Left ventricle myocardium superior (tissue), 1 donor: ENCODE measurements at regions not wholly inside any gene's neighbourhood (a gene's known extent, or its start where the extent isn't known, plus 50 kb on each side); places are given as distances from the start of the nearest gene placed in this dataset.
A peak's percentile ranks its signal among the peaks of the same experiment; 100 is the strongest.
"Not testable (repeated sequence)": the region's sequence is repeated elsewhere in the genome, so short reads cannot be mapped to it uniquely, and the experiment has no call there.

Source experiments
- ATAC-seq: fragments of 200-7000 bp; cut with Tn5 transposase; one replicate; pipeline ENCODE4 v1.9.1; 2020; ENCODE audit warnings: mild to moderate bottlenecking, moderate library complexity
- DNase-seq: peaks from one replicate; pipeline ENCODE4 v3.0.0-alpha.2; 2020
- intact Hi-C: fragments of 100-400 bp; cut with micrococcal nuclease; formaldehyde crosslinking; loops from one replicate; pipeline ENCODE4 v1.11.0; 2022
- donor health status: DM: no; HTN: yes; CAD: no; lungs with severe emphysema.

DNA sequence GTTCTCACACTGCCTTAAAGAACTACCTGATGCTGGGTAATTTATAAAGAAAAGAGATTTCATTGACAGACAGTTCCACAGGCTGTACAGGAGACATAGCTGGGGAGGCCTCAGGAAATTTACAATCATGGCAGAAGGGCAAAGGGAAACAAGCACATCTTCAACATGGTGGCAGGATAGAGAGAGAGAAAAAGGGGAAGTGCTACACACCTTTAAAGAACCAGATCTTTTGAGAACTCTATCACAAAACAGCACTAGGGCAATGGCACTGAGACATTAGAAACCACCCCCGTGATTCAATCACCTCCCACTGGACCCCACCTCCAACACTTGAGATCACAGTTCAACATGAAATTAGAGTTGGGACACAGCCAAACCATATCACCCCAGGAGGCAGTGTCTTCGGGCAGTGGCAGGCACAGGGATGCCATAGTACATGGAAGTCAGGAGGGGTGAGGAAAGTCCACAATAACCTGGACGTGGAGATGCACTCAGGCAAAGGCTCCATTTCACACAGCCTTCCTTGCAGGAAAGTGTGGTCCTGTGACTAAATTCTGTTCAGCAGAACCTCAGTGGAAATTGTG, 120.4 kb upstream of the SERPINE2 start:
- DNase-seq (no peak), ATAC-seq (no peak)
- intact Hi-C loops: no loop called here

GRCh38 chr2:224158831-224159230, 119.7 kb upstream of the SERPINE2 start:
- ATAC-seq (no peak), DNase-seq (no peak)
- intact Hi-C loops: no loop called here

DNA sequence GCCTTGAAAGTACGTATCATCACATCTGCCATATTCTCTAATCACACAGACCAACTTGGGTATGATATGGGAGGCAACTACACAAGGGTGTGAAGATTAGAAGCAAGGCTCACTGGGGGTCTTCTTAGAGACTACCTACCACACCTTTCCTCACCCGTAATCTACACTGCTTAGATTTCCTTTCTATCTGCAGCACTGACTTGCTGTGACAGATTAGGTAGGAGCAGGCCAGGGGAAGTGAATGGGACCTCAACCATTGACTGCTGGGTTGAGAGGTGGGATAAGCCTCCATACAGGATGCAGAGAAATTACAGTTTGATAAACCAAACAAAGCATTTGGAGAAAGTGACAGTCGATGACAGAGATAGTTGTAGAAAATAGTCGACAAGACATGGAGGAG, 119.0 kb upstream of the SERPINE2 start:
- intact Hi-C loops: no loop called here
- ATAC-seq: no peak
- DNase-seq: no peak

GRCh38 chr2:224157655-224158054, 118.6 kb upstream of the SERPINE2 start:
- ATAC-seq (peak; percentile 54), DNase-seq (no peak)
- intact Hi-C loops: no loop called here

DNA sequence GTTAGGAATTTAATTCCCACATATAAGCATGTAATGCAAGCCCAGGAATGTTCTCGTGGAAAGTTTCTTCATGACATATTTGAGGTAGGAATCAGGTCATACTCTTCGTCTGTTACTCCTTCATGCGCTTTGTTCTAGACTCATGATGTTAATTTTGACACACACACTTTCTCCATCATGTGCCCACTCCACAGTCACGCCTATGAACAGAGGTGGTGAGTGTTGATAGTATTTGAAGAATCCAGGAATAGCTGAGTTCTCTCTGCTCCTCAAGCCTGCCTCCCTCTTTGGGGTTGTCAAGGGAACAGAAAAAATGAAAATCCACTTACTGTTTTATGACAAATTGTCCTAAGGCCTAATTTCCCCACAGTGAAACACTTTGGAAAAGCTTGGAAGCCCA, 117.3 kb upstream of the SERPINE2 start:
- no peak for DNase-seq
- no peak for ATAC-seq
- intact Hi-C loops: no loop called here

GRCh38 chr2:224155896-224156295, 116.8 kb upstream of the SERPINE2 start:
- intact Hi-C loops: no loop called here
- no peak for ATAC-seq
- DNase-seq: no peak

DNA sequence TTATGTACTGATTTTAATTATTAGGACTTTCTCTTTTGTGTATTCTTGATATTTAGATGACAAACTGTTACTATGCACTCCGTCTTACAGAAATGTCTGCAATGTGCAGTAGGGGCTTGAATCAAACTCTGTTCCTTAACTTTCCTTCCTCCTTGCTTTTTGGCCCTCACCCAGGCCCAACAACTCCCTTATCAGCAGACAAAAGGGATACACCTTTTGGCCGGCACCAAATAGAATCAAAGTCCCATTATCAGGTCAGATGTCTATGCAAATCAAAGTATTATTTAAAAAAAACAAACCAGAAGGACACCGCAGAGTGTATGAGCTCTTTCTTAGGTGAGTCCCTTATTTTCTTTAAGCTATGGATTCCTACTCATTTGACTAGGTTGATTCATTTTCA, 116.3 kb upstream of the SERPINE2 start:
- no peak for DNase-seq
- intact Hi-C loops: no loop called here
- no peak for ATAC-seq

- intact Hi-C loops: no loop called here
- ATAC-seq (no peak), DNase-seq (no peak)
These were observed 112.7 kb upstream of the SERPINE2 start for GRCh38 chr2:224151680-224152310.

DNA sequence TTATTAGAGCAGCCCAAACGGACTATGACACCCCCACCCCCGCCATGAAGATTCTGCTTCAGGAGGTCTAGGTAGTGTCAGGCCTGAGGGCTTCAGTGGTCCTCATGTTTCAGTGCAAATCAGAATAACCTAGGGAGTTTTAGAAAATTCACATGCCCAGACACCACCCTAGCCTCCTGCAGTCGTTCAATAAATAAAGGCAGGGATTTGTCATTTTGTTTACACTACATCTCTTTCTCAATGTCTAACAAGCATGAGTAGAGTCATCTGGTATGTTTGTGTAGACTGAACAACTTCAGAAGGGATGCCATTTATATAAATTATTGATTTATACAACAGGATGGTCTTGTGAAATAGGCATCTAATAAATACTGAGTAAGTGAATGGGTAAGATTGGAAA, 112.1 kb upstream of the SERPINE2 start:
- DNase-seq: no peak
- intact Hi-C loops: no loop called here
- no peak for ATAC-seq

GRCh38 chr2:224148058-224148457, 109.0 kb upstream of the SERPINE2 start:
- intact Hi-C loops, DNase-seq: not testable (repeated sequence)

GRCh38 chr2:224147174-224147573, 108.1 kb upstream of the SERPINE2 start:
- no peak for ATAC-seq
- intact Hi-C loops: no loop called here
- DNase-seq: no peak

More at GRCh38 chr2:224148058-224148457, 109.0 kb upstream of the SERPINE2 start:
- not testable (repeated sequence) for ATAC-seq

DNA sequence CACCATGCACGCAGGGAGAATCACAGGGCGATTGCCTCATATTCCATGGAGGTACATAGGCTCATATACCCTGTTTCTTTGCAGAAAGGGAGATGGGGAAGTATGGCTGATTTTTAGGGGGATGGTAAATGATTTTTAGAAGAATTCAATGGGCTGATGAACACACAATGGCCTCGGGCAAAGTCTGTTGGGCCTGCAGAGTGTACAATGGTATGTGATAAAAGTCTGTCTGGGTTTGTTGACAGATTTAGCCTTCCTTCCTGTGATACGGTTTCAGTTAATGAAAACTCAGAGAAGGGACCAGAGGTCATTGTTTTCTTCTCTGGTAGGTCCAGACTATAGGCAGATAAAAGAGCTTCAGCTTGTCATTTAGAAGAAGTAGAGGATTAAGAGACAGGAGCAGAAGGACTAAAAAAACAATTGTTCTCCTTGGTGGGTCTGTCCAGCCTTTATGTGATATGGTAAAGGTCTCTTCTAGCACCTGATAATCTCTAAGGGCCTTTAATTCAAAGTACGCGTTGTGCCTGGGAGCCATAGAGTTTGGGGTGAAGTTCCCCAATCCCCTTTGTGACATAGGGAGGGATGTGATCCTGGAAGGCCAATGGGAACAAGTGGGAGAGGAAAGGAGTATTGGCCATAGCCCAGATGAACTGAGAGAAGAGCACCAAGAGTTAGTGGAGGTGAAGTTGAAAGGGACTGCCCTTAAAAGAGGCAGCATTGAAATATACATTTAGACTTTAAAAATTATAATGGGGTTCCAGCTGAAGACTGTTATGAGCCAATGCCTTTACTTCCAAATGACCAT, 107.5 kb upstream of the SERPINE2 start:
- ATAC-seq: no peak
- intact Hi-C loops: no loop called here
- no peak for DNase-seq

GRCh38 chr2:224145751-224146355, 106.8 kb upstream of the SERPINE2 start:
- intact Hi-C loops: no loop called here
- ATAC-seq (peak; percentile 68), DNase-seq (no peak)

- intact Hi-C loops: no loop called here
- no peak for DNase-seq
- no peak for ATAC-seq
These were observed 104.4 kb upstream of the SERPINE2 start for GRCh38 chr2:224143526-224143925.

- intact Hi-C loops: no loop called here
- ATAC-seq (no peak), DNase-seq (no peak)
These were observed 103.6 kb upstream of the SERPINE2 start for GRCh38 chr2:224142397-224143312.

DNA sequence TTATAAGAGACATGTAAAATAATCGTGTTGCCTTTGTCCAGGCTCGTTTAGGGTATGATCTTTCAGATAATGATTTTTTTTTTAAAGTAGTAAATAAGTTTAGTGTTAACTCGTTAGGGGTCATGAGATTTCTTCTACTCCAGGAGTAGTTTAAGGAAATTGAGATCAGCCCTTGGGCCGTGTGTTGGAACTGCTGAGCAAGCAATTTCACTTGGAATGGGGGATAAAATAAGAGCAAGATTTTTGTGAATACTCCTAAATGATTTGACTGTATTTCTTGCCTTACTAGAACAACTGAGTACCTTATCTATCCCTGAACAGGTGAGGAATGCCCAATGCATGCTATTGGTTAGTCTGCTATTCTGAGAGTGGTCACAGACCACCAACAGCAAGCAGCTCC, 102.2 kb upstream of the SERPINE2 start:
- intact Hi-C loops: no loop called here
- DNase-seq (no peak), ATAC-seq (no peak)

DNA sequence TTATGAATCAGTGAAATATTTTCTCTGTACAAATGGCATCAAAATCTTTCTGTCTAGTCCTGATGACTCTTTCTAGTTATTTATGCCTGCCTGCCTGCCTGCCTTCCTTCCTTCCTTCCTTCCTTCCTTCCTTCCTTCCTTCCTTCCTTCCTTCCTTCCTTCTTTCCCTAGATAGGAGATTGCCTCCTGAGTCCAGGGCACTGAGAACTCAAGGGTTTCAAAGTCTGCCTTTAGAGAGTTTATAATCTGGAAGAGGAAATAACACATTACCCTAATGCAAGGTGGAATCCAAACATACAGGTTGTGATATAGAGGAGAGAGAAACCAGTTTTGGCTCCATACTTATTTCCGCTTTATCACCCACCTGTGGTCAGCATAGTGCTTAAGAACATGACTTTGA, 98.1 kb upstream of the SERPINE2 start:
- no peak for DNase-seq
- ATAC-seq: no peak
- intact Hi-C loops: no loop called here

GRCh38 chr2:224136396-224136795, 97.3 kb upstream of the SERPINE2 start:
- no peak for ATAC-seq
- intact Hi-C loops: no loop called here
- no peak for DNase-seq

DNA sequence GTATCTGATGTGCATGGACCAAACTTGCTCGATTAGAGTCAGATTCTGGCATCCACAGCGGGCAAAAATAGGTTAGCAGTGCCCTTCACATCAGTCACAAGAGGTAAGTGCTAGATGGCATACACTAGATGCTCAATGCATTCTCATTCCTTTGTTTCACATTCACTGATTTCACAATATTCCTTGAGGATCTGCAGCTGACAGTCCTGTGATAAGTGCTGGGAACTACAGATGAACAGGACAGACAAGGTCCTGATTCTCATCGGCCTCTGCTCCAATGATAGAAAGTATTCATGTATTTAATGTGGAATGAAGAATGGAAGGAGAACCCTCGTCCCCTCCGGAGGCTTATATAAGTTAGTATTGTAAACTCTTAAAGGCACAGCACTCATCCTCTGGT, 96.8 kb upstream of the SERPINE2 start:
- ATAC-seq (no peak), DNase-seq (no peak)
- intact Hi-C loops: no loop called here
